ENCODE measurements at regions not wholly inside any gene's neighbourhood (a gene's known extent, or its start where the extent isn't known, plus 50 kb on each side); places are given as distances from the start of the nearest gene placed in this dataset.

DNA sequence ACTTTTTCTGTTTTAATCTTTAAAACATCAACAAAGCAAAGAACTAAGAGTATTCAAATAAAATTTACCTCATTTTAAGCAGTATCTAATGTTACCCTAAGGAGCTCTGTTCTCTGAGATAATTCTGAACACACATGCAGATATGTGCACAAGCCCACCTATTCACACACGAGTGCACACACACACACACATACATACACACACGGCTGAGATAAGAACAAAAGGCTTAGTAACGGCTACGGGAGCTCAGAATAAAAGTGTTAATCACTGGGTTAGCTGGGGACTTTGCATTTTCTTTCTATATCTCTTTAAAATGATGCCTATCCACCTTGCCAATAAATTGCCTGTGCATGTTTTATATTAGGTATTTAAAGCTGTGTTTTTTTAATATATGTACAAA, 1096.3 kb downstream of the GALC start:
- no peak for DNase-seq (ENCODE audit: low spot score, unreplicated experiment)
- H3K36me3 Mint-ChIP-seq (ENCODE audit: insufficient read depth), result no peaks in the 10 kb centered on the region
- no peaks in the 10 kb centered on the region for H3K9me3 Mint-ChIP-seq (ENCODE audit: low read depth)
- peak overlapping the region; percentile 87 for H3K27ac Mint-ChIP-seq
- peaks cover 43% of the 10 kb centered on the region for H3K4me1 Mint-ChIP-seq (ENCODE audit: low read depth)
- no peaks in the 10 kb centered on the region for H3K27me3 Mint-ChIP-seq
- TF ChIP-seq, protein P1, sequence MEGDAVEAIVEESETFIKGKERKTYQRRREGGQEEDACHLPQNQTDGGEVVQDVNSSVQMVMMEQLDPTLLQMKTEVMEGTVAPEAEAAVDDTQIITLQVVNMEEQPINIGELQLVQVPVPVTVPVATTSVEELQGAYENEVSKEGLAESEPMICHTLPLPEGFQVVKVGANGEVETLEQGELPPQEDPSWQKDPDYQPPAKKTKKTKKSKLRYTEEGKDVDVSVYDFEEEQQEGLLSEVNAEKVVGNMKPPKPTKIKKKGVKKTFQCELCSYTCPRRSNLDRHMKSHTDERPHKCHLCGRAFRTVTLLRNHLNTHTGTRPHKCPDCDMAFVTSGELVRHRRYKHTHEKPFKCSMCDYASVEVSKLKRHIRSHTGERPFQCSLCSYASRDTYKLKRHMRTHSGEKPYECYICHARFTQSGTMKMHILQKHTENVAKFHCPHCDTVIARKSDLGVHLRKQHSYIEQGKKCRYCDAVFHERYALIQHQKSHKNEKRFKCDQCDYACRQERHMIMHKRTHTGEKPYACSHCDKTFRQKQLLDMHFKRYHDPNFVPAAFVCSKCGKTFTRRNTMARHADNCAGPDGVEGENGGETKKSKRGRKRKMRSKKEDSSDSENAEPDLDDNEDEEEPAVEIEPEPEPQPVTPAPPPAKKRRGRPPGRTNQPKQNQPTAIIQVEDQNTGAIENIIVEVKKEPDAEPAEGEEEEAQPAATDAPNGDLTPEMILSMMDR (IDR thresholded peaks at IDR 0.05; ENCODE audit: unreplicated experiment), result no peak
- H3K4me3 Mint-ChIP-seq (ENCODE audit: low read depth), result no peak overlapping the region

DNA sequence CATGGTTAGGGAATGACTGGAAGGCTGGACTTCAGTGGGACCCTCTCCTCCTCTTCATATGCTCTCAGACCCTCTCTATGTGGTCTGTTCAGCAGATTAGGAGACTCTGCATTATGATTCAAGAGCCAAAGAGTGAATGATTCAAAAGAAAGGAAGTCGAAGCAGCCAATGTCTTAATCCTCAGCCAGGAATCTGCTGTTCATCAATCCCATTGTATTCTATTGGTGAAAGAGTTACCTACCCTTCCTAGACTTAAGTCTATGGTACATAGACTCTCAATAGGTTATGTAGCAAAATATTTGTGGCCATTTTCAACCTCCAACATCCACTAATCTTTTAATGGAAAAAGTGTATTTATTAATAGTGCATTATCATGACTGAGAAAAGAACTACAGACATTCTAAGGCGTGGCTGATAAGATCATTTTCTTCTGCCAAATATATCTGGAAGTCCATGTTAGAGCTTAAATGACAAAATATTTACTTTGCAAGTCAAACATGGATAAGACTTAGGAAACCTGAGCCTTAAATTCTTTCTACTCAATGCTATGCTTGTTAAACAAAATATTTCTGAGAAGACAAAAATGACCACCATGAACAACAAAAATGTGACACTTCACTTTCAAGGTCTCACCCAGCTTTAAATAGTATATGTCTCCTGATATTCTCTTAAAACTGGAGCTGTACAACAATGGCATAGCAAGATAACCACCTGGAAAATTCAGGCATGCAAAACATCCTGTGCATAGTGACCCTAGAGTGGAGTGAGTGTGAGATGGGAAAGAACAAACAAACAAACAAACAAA, 1100.6 kb downstream of the GALC start:
- TF ChIP-seq, protein P1 (IDR thresholded peaks at IDR 0.05; ENCODE audit: unreplicated experiment), result no peak
- Mint-ChIP-seq H3K9me3 (ENCODE audit: low read depth) (peaks cover 21% of the 10 kb centered on the region), H3K27me3 (no peaks in the 10 kb centered on the region), H3K36me3 (ENCODE audit: insufficient read depth) (peaks cover 4% of the 10 kb centered on the region), H3K27ac (peak overlapping the region; percentile 57), H3K4me3 (ENCODE audit: low read depth) (no peak overlapping the region), H3K4me1 (ENCODE audit: low read depth) (peaks cover 37% of the 10 kb centered on the region)
- DNase-seq (ENCODE audit: low spot score, unreplicated experiment), result no peak

DNA sequence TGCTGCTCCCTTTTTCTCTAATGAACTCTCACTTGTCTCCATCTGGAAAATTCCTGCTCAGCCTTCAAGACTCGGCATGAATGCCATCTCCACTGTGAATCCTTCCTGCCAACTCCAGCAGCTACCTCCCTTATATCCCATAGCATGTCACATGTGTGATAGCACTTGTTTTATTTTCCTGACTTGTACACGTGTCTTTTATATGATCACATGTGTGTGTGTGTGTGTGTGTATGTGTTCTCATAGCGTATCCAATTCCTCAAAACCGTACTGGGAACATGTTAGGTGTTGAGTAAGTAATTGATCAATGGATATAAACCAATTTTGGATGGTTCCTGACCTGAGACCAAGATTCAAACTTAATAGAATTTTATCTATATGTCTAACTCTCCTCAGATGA, 1107.7 kb downstream of the GALC start:
- H3K4me3 Mint-ChIP-seq (ENCODE audit: low read depth), result no peak overlapping the region
- H3K9me3 Mint-ChIP-seq (ENCODE audit: low read depth), result peaks cover 18% of the 10 kb centered on the region
- H3K4me1 Mint-ChIP-seq (ENCODE audit: low read depth), result peaks cover 5% of the 10 kb centered on the region
- H3K27me3 Mint-ChIP-seq, result no peaks in the 10 kb centered on the region
- TF ChIP-seq, protein P1 (IDR thresholded peaks at IDR 0.05; ENCODE audit: unreplicated experiment), result no peak
- H3K36me3 Mint-ChIP-seq (ENCODE audit: insufficient read depth), result peaks cover 2% of the 10 kb centered on the region
- DNase-seq (ENCODE audit: low spot score, unreplicated experiment), result no peak
- H3K27ac Mint-ChIP-seq, result no peak overlapping the region

DNA sequence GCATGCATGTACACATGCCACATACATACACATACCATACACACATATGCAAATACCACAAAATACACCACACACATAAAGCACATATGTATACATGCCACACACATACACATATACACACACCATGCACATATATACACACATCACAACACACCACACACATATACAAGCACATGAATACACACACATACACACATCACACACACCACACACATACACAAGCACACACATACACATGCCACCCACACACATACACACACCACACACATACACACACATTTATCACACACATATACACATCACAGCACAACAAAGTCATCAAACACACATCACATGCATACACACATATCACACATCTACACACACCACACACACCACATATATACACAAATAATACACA, 1108.5 kb downstream of the GALC start:
- no peak overlapping the region for H3K27ac Mint-ChIP-seq
- no peaks in the 10 kb centered on the region for H3K36me3 Mint-ChIP-seq (ENCODE audit: insufficient read depth)
- H3K27me3 Mint-ChIP-seq, result no peaks in the 10 kb centered on the region
- H3K4me1 Mint-ChIP-seq (ENCODE audit: low read depth), result peaks cover 5% of the 10 kb centered on the region
- no peak overlapping the region for H3K4me3 Mint-ChIP-seq (ENCODE audit: low read depth)
- TF ChIP-seq, protein P1 (IDR thresholded peaks at IDR 0.05; ENCODE audit: unreplicated experiment), result no peak
- no peak for DNase-seq (ENCODE audit: low spot score, unreplicated experiment)
- H3K9me3 Mint-ChIP-seq (ENCODE audit: low read depth), result peaks cover 11% of the 10 kb centered on the region

DNA sequence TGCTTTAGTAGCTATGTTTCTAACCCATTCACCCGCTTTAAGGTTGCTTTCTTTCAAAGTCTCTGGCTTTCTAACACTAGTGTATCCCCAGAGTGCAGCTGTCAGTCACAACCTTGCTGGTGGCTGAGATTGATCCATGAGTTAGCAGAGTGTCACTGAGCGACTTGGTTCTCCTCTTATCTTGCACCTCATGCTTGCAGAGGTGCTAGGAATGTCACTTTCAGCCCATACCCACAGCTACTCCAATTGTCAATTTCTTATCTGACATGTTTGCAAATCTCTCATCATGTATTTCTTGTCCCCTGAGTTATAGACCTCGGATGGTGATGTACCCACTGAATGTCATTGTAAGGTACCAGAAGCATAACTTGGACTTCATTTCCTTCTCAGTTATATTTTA, 1110.2 kb downstream of the GALC start:
- H3K27me3 Mint-ChIP-seq, result no peaks in the 10 kb centered on the region
- no peak for DNase-seq (ENCODE audit: low spot score, unreplicated experiment)
- H3K4me3 Mint-ChIP-seq (ENCODE audit: low read depth), result no peak overlapping the region
- no peaks in the 10 kb centered on the region for H3K36me3 Mint-ChIP-seq (ENCODE audit: insufficient read depth)
- peaks cover 5% of the 10 kb centered on the region for H3K4me1 Mint-ChIP-seq (ENCODE audit: low read depth)
- peaks cover 5% of the 10 kb centered on the region for H3K9me3 Mint-ChIP-seq (ENCODE audit: low read depth)
- H3K27ac Mint-ChIP-seq, result no peak overlapping the region
- TF ChIP-seq, protein P1 (IDR thresholded peaks at IDR 0.05; ENCODE audit: unreplicated experiment), result no peak
